ENCODE measurements at regions not wholly inside any gene's neighbourhood (a gene's known extent, or its start where the extent isn't known, plus 50 kb on each side); places are given as distances from the start of the nearest gene placed in this dataset.

DNA sequence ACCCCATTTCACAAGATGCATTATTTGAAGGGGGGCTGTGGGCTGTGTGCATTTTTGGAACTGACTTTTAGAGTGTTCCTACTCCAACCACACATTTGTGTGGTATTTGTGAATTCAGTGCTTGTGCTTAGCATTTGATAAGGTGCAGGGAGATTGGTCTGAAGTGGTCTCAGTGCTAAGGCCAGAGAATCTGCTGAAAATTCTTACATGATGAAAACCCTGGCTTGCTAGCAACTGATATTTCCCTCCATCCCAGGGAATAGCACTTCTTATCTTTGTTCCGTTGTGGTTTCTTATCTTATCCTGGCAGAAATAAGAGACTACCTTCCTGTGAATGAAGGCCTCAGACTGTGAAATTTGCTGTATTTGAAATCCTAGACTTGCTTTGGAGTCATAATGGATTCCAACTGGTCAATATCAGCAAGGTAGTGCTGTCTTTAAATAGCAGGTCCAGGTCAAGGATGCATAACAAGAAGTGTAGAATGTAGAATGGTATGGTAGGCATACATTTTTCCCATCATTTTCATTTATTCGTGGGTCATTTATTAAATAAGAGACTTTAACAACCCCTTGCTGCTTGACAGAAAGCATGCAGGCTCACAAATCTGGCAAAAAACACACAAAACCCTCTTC is 986.9 kb downstream of the REEP3 start:
- H2AFZ ChIP-seq (ENCODE audit: low read depth, low read length, severe bottlenecking): no peak overlapping the region
- no peak overlapping the region for H3K4me2 ChIP-seq (ENCODE audit: low read depth, low read length, poor library complexity, severe bottlenecking)
- TF ChIP-seq, protein P1, sequence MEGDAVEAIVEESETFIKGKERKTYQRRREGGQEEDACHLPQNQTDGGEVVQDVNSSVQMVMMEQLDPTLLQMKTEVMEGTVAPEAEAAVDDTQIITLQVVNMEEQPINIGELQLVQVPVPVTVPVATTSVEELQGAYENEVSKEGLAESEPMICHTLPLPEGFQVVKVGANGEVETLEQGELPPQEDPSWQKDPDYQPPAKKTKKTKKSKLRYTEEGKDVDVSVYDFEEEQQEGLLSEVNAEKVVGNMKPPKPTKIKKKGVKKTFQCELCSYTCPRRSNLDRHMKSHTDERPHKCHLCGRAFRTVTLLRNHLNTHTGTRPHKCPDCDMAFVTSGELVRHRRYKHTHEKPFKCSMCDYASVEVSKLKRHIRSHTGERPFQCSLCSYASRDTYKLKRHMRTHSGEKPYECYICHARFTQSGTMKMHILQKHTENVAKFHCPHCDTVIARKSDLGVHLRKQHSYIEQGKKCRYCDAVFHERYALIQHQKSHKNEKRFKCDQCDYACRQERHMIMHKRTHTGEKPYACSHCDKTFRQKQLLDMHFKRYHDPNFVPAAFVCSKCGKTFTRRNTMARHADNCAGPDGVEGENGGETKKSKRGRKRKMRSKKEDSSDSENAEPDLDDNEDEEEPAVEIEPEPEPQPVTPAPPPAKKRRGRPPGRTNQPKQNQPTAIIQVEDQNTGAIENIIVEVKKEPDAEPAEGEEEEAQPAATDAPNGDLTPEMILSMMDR (IDR thresholded peaks at IDR 0.05; ENCODE audit: insufficient read depth, low read length, poor library complexity, severe bottlenecking): no peak
- TF ChIP-seq EZH2phosphoT487 (conservative IDR thresholded peaks at IDR 0.05; ENCODE audit: low read length): no peak

DNA sequence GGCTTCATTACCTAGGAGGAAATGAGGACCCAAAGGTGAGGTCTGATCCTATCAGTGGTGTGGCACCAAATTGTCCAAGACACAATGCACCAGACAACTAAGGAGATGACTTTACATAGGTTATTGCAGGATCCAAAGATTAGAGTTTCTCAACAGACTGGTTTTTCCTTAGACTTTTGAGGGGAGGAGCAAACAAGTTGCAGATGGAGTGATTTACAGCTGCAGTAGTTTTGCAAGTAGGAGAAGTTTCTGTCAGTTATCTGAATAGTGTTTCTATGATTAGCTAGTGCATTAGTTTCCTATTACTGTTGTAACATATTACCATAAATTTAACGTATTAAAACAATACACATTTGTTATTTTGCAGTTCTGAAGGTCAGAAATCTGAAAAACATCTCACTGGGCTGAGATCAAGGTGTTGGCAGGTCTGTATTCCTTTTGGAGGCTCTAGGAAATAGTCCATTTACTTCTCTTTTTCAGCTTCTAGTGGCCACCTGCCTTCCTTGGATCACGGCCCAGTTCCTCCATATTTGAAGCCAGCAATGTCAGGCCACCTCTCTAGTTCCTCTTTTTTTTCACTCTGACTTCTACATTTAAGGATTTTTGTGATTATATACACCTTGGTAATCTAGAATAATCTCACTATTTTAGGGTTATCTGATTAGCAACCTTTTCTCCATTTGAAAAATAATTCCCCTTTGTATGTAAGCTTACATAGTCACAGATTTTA is 994.9 kb downstream of the REEP3 start:
- no peaks in the 10 kb centered on the region for H3K79me2 ChIP-seq (ENCODE audit: insufficient read depth, low read length)
- TF ChIP-seq EZH2phosphoT487 (conservative IDR thresholded peaks at IDR 0.05; ENCODE audit: low read length): no peak
- TF ChIP-seq, protein P1 (IDR thresholded peaks at IDR 0.05; ENCODE audit: insufficient read depth, low read length, poor library complexity, severe bottlenecking): no peak

More for the DNA sequence above, 986.9 kb downstream of the REEP3 start:
- H3F3A ChIP-seq (ENCODE audit: insufficient read depth): no peaks in the 10 kb centered on the region
- H3K9ac ChIP-seq (ENCODE audit: low read length): no peak overlapping the region
- H3K9me2 ChIP-seq (replicated peaks; ENCODE audit: insufficient read depth, low read length): no peaks in the 10 kb centered on the region
- no peaks in the 10 kb centered on the region for H3K9me3 ChIP-seq (ENCODE audit: insufficient read depth, low read length)
- no peak overlapping the region for H3K4me3 ChIP-seq (ENCODE audit: insufficient read depth, low read length, poor library complexity, severe bottlenecking)
- H3K79me2 ChIP-seq (ENCODE audit: insufficient read depth, low read length): no peaks in the 10 kb centered on the region
- no peaks in the 10 kb centered on the region for H3K27me3 ChIP-seq (ENCODE audit: low read length)
- no peak overlapping the region for H3K27ac ChIP-seq (ENCODE audit: low read depth, low read length)
- no peaks in the 10 kb centered on the region for H3K36me3 ChIP-seq (ENCODE audit: low read length)
- H4K20me1 ChIP-seq (ENCODE audit: low read depth, low read length): no peaks in the 10 kb centered on the region

DNA sequence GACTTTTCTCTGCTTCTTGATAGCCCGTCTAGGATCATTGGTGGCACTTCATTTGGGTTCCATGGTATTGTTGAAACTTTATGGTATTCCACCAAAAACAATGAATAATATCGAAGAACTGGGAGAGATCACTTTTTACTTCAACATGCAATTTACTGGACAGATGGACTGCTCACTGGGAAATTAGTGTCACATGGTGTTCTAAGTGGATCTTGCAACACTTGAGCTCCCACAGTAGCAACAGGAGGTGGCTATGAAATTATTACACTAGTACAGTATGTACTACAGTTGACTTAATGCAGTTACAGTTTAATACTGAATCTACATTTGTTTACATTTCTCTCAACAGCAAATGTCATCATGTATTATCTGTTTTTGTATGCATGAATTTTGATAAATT is 997.3 kb downstream of the REEP3 start:
- Histone ChIP-seq H3K4me3 (ENCODE audit: insufficient read depth, low read length, poor library complexity, severe bottlenecking) (no peak overlapping the region), H3K9me3 (ENCODE audit: insufficient read depth, low read length) (no peaks in the 10 kb centered on the region), H3F3A (ENCODE audit: insufficient read depth) (no peaks in the 10 kb centered on the region), H2AFZ (ENCODE audit: low read depth, low read length, severe bottlenecking) (no peak overlapping the region), H3K79me2 (ENCODE audit: insufficient read depth, low read length) (no peaks in the 10 kb centered on the region), H4K20me1 (ENCODE audit: low read depth, low read length) (no peaks in the 10 kb centered on the region), H3K9me2 (replicated peaks; ENCODE audit: insufficient read depth, low read length) (no peaks in the 10 kb centered on the region), H3K9ac (ENCODE audit: low read length) (no peak overlapping the region), H3K27ac (ENCODE audit: low read depth, low read length) (no peak overlapping the region), H3K4me2 (ENCODE audit: low read depth, low read length, poor library complexity, severe bottlenecking) (no peak overlapping the region), H3K36me3 (ENCODE audit: low read length) (no peaks in the 10 kb centered on the region), H3K27me3 (ENCODE audit: low read length) (no peaks in the 10 kb centered on the region)
- TF ChIP-seq, protein P1 (IDR thresholded peaks at IDR 0.05; ENCODE audit: insufficient read depth, low read length, poor library complexity, severe bottlenecking): no peak
- no peak for TF ChIP-seq EZH2phosphoT487 (conservative IDR thresholded peaks at IDR 0.05; ENCODE audit: low read length)

More for the DNA sequence above, 994.9 kb downstream of the REEP3 start:
- Histone ChIP-seq H3K36me3 (ENCODE audit: low read length) (no peaks in the 10 kb centered on the region), H3K27me3 (ENCODE audit: low read length) (no peaks in the 10 kb centered on the region), H3K4me3 (ENCODE audit: insufficient read depth, low read length, poor library complexity, severe bottlenecking) (no peak overlapping the region), H4K20me1 (ENCODE audit: low read depth, low read length) (no peaks in the 10 kb centered on the region), H3K27ac (ENCODE audit: low read depth, low read length) (no peak overlapping the region), H3K9ac (ENCODE audit: low read length) (no peak overlapping the region), H3K4me2 (ENCODE audit: low read depth, low read length, poor library complexity, severe bottlenecking) (no peak overlapping the region), H3K9me2 (replicated peaks; ENCODE audit: insufficient read depth, low read length) (no peaks in the 10 kb centered on the region), H3K9me3 (ENCODE audit: insufficient read depth, low read length) (no peaks in the 10 kb centered on the region), H2AFZ (ENCODE audit: low read depth, low read length, severe bottlenecking) (no peak overlapping the region), H3F3A (ENCODE audit: insufficient read depth) (no peaks in the 10 kb centered on the region)
